GM12891 (cell line): ENCODE measurements at regions not wholly inside any gene's neighbourhood (a gene's known extent, or its start where the extent isn't known, plus 50 kb on each side); places are given as distances from the start of the nearest gene placed in this dataset.

Experiments
- POLR2A ChIP-seq: IDR thresholded peaks from 2 replicates; pipeline ENCODE4 v1.6.1; 2011; ENCODE audit warnings: low read depth, low read length, control low read depth
- POLR2AphosphoS5 ChIP-seq: IDR thresholded peaks from 2 replicates; pipeline ENCODE4 v1.6.1; 2011; ENCODE audit warnings: low read depth, low read length, control low read depth
- TAF1 ChIP-seq: IDR thresholded peaks from 2 replicates; pipeline ENCODE4 v1.6.1; 2011; ENCODE audit warnings: low read depth, low read length, control low read depth

- TF ChIP-seq POLR2AphosphoS5: no peak
- TF ChIP-seq POLR2A: no peak
- no peak for TF ChIP-seq TAF1
Measured at GRCh38 chr1:147052143-147052542, 114.0 kb downstream of the NBPF12 start.
